IMR-90 (cell line): ENCODE measurements at regions not wholly inside any gene's neighbourhood (a gene's known extent, or its start where the extent isn't known, plus 50 kb on each side); places are given as distances from the start of the nearest gene placed in this dataset.

Experiments
- ATAC-seq: fragments of 200-7000 bp; cut with Tn5 transposase; 2 replicates; pipeline ENCODE4 v1.9.1; 2020; ENCODE audit warnings: low read depth, mild to moderate bottlenecking, moderate library complexity
- BruUV-seq: library from RNA; stranded (reverse); fragments of 400-500 nt; replicated peaks from 2 replicates; lab custom pipeline; 2021; lab: Mats Ljungman, UMichigan
- CTCF ChIA-PET: fragments of 300-600 bp; formaldehyde crosslinking; extraction: SDS; loops from one replicate; lab custom pipeline; 2021; ENCODE audit warnings: antibody characterized with exemption; lab: Yijun Ruan, JAX
- POLR2A ChIA-PET: fragments of 300-600 bp; sonication (Branson Sonifier 250); formaldehyde crosslinking; loops from one replicate; lab custom pipeline; 2022; ENCODE audit warnings: antibody characterized with exemption; ENCODE audit not compliant: unreplicated experiment; lab: Charles Lee
- DNase-seq: peaks from one replicate; pipeline ENCODE4 v3.0.0; 2013
- H2AFZ ChIP-seq: replicated peaks from 2 replicates; pipeline ENCODE3; 2013; ENCODE audit warnings: low read length, mild to moderate bottlenecking; ENCODE audit not compliant: poor library complexity
- H2AK5ac ChIP-seq: 2 replicates; pipeline ENCODE4 v1.6.1; 2013; ENCODE audit warnings: low read depth, low read length, inconsistent platforms
- H2AK9ac ChIP-seq: replicated peaks from 2 replicates; pipeline ENCODE3; 2013; ENCODE audit warnings: mild to moderate bottlenecking, low read depth, low read length, moderate library complexity; ENCODE audit not compliant: poor library complexity
- H2BK120ac ChIP-seq: 2 replicates; pipeline ENCODE4 v1.6.1; 2013; ENCODE audit warnings: low read depth, low read length, inconsistent platforms
- H2BK15ac ChIP-seq: 3 replicates; pipeline ENCODE4 v1.6.1; 2013; ENCODE audit warnings: low read depth, low read length, inconsistent platforms
- H2BK20ac ChIP-seq: 2 replicates; pipeline ENCODE4 v1.6.1; 2013; ENCODE audit warnings: low read depth, mild to moderate bottlenecking, inconsistent platforms, low read length, moderate library complexity
- H2BK5ac ChIP-seq: 2 replicates; pipeline ENCODE4 v1.6.1; 2013; ENCODE audit warnings: mild to moderate bottlenecking, low read depth, low read length, inconsistent platforms; ENCODE audit not compliant: poor library complexity, severe bottlenecking
- H3K14ac ChIP-seq: replicated peaks from 2 replicates; pipeline ENCODE4 v1.6.1; 2013; ENCODE audit warnings: low read depth, low read length, inconsistent platforms
- H3K18ac ChIP-seq: 2 replicates; pipeline ENCODE4 v1.6.1; 2013; ENCODE audit warnings: low read depth, low read length, control low read depth
- H3K23ac ChIP-seq: 2 replicates; pipeline ENCODE4 v1.6.1; 2013; ENCODE audit warnings: low read depth, low read length, inconsistent platforms
- H3K27ac ChIP-seq: 2 replicates; pipeline ENCODE4 v1.5.1; 2013; ENCODE audit warnings: mild to moderate bottlenecking, control low read depth, low read length; ENCODE audit not compliant: insufficient read depth
- H3K27me3 ChIP-seq: 2 replicates; pipeline ENCODE4 v1.6.1; 2013; ENCODE audit warnings: low read length; ENCODE audit not compliant: control insufficient read depth, insufficient read depth
- H3K36me3 ChIP-seq: 2 replicates; pipeline ENCODE4 v1.6.1; 2013; ENCODE audit warnings: low read length, mixed read lengths; ENCODE audit not compliant: control insufficient read depth, insufficient read depth
- H3K4ac ChIP-seq: 2 replicates; pipeline ENCODE4 v1.6.1; 2013; ENCODE audit warnings: low read depth, low read length, inconsistent platforms
- H3K4me1 ChIP-seq: 2 replicates; pipeline ENCODE4 v1.6.1; 2013; ENCODE audit warnings: low read length, mixed read lengths; ENCODE audit not compliant: control insufficient read depth, insufficient read depth
- H3K4me2 ChIP-seq: 2 replicates; pipeline ENCODE4 v1.6.1; 2013; ENCODE audit warnings: low read depth, mild to moderate bottlenecking, control low read depth, low read length, moderate library complexity
- H3K4me3 ChIP-seq: 2 replicates; pipeline ENCODE4 v1.5.1; 2013; ENCODE audit warnings: low read depth, mild to moderate bottlenecking, control low read depth, low read length, moderate library complexity; ENCODE audit not compliant: insufficient read depth
- H3K56ac ChIP-seq: 2 replicates; pipeline ENCODE4 v1.6.1; 2013; ENCODE audit warnings: low read length, inconsistent platforms; ENCODE audit not compliant: insufficient read depth; ENCODE audit errors: extremely low read depth
- H3K79me1 ChIP-seq, 2 experiments: 2 replicates each; pipeline ENCODE4 v1.6.1; 2013; ENCODE audit warnings: low read length in 2 of 2, inconsistent platforms in 1 of 2, low read depth in 1 of 2
- H3K9ac ChIP-seq: 2 replicates; pipeline ENCODE4 v1.6.1; 2013; ENCODE audit warnings: low read depth, low read length, control low read depth
- H3K9me1 ChIP-seq: 2 replicates; pipeline ENCODE4 v1.6.1; 2013; ENCODE audit warnings: low read length, inconsistent platforms; ENCODE audit not compliant: insufficient read depth
- H3K9me3 ChIP-seq: 2 replicates; pipeline ENCODE4 v1.6.1; 2013; ENCODE audit warnings: low read length; ENCODE audit not compliant: control insufficient read depth, insufficient read depth
- H4K20me1 ChIP-seq: 2 replicates; pipeline ENCODE4 v1.6.1; 2013; ENCODE audit warnings: low read length, inconsistent platforms; ENCODE audit not compliant: insufficient read depth
- H4K5ac ChIP-seq: 2 replicates; pipeline ENCODE4 v1.6.1; 2013; ENCODE audit warnings: mild to moderate bottlenecking, low read depth, low read length, control low read depth
- H4K8ac ChIP-seq, 2 experiments: 2 replicates each; pipeline ENCODE4 v1.6.1; 2013; ENCODE audit warnings: low read depth in 2 of 2, low read length in 2 of 2, control low read depth in 1 of 2, inconsistent platforms in 1 of 2
- H4K91ac ChIP-seq: 2 replicates; pipeline ENCODE4 v1.6.1; 2013; ENCODE audit warnings: low read depth, low read length, inconsistent platforms; ENCODE audit not compliant: insufficient read depth
- BHLHE40 ChIP-seq: fragments of 150-350 bp; IDR thresholded peaks from 2 replicates; pipeline ENCODE4 v1.6.1; 2016; ENCODE audit warnings: mild to moderate bottlenecking, low read depth, low read length
- CEBPB ChIP-seq: IDR thresholded peaks from 2 replicates; pipeline ENCODE4 v1.6.1; 2012; ENCODE audit warnings: low read depth, low read length, improper control_type of control experiment
- CHD1 ChIP-seq: IDR thresholded peaks from 2 replicates; pipeline ENCODE4 v1.6.1; 2012; ENCODE audit warnings: low read depth, low read length, improper control_type of control experiment
- CTCF ChIP-seq: conservative IDR thresholded peaks from 2 replicates; pipeline ENCODE4 v1.5.1; 2012; ENCODE audit warnings: mild to moderate bottlenecking, low read depth, low read length, improper control_type of control experiment
- ELK1 ChIP-seq: fragments of 150-350 bp; IDR thresholded peaks from 2 replicates; pipeline ENCODE4 v1.6.1; 2016; ENCODE audit warnings: low read depth, mild to moderate bottlenecking, low read length, moderate library complexity, borderline replicate concordance
- FOS ChIP-seq: fragments of 150-350 bp; IDR thresholded peaks from 2 replicates; pipeline ENCODE4 v1.6.1; 2016; ENCODE audit warnings: low read depth, low read length
- MAZ ChIP-seq: IDR thresholded peaks from 2 replicates; pipeline ENCODE4 v1.6.1; 2012; ENCODE audit warnings: low read depth, mild to moderate bottlenecking, low read length, improper control_type of control experiment, moderate library complexity, borderline replicate concordance
- MXI1 ChIP-seq: IDR thresholded peaks from 2 replicates; pipeline ENCODE4 v1.6.1; 2012; ENCODE audit warnings: low read depth, mild to moderate bottlenecking, low read length, moderate library complexity, borderline replicate concordance
- NFE2L2 ChIP-seq: fragments of 150-350 bp; IDR thresholded peaks from 2 replicates; pipeline ENCODE4 v1.6.1; 2016; ENCODE audit warnings: low read depth, mild to moderate bottlenecking, low read length
- POLR2A ChIP-seq: IDR thresholded peaks from 2 replicates; pipeline ENCODE4 v1.6.1; 2012; ENCODE audit warnings: mild to moderate bottlenecking, low read depth, low read length
- RAD21 ChIP-seq: IDR thresholded peaks from 2 replicates; pipeline ENCODE4 v1.6.1; 2012; ENCODE audit warnings: low read length, improper control_type of control experiment
- RCOR1 ChIP-seq: IDR thresholded peaks from 2 replicates; pipeline ENCODE4 v1.6.1; 2012; ENCODE audit warnings: mild to moderate bottlenecking, low read length, improper control_type of control experiment; ENCODE audit not compliant: insufficient replicate concordance
- RFX5 ChIP-seq: IDR thresholded peaks from 2 replicates; pipeline ENCODE4 v1.8.0; 2012; ENCODE audit warnings: low read depth, mild to moderate bottlenecking, low read length, moderate library complexity
- SMC3 ChIP-seq: fragments of 150-350 bp; IDR thresholded peaks from 2 replicates; pipeline ENCODE4 v1.6.1; 2016; ENCODE audit warnings: low read depth, mild to moderate bottlenecking, antibody characterized with exemption, low read length, moderate library complexity
- USF2 ChIP-seq: fragments of 150-350 bp; IDR thresholded peaks from 2 replicates; pipeline ENCODE4 v1.6.1; 2017; ENCODE audit warnings: mild to moderate bottlenecking, antibody characterized with exemption, low read length, low read depth
- WGBS, 2 experiments: methylation state at CpG; one replicate each; pipeline versions ENCODE4 v1.1.5 to v1.1.7; 2013; ENCODE audit warnings: missing lambda C conversion rate in 2 of 2; ENCODE audit not compliant: insufficient read length in 1 of 2; ENCODE audit errors: extremely low coverage in 2 of 2; 5-methylcytosine and 5-hydroxymethylcytosine counted together
- dilution Hi-C: fragments of 300-500 bp; cut with HindIII; formaldehyde crosslinking; loops from one replicate; pipeline ENCODE4 v1.14.3; 2018; ENCODE audit warnings: low sequenced_read_pairs; ENCODE audit not compliant: unreplicated experiment
- in situ Hi-C: fragments of 300-500 bp; cut with MboI; formaldehyde crosslinking; loops from 3 replicates; pipeline ENCODE4 v1.14.3; 2019; ENCODE audit warnings: low sequenced_read_pairs, inconsistent platforms, mixed read lengths
- intact Hi-C: fragments of 100-400 bp; cut with micrococcal nuclease; formaldehyde crosslinking; loops from 2 replicates; pipeline ENCODE4 v1.10.0; 2022

- in situ Hi-C loops: no loop called here
- Histone ChIP-seq H3K4ac (no peak overlapping the region), H2BK15ac (no peak overlapping the region), H2AK9ac (no peak overlapping the region), H3K23ac (no peak overlapping the region), H2BK5ac (no peak overlapping the region), H4K8ac (no peak overlapping the region), H3K18ac (no peak overlapping the region), H3K4me1 (no peaks in the 10 kb centered on the region), H3K9ac (no peak overlapping the region), H2BK20ac (no peak overlapping the region), H4K5ac (no peak overlapping the region), H3K56ac (no peak overlapping the region), H2AFZ (no peak overlapping the region), H3K27me3 (no peaks in the 10 kb centered on the region), H3K4me2 (no peak overlapping the region), H3K79me1 (no peaks in the 10 kb centered on the region), H2BK120ac (no peak overlapping the region), H3K9me1 (no peaks in the 10 kb centered on the region), H3K14ac (no peak overlapping the region), H3K9me3 (peaks cover 4% of the 10 kb centered on the region; the same call in 1 of the 2 replicates), H3K27ac (no peak overlapping the region), H2AK5ac (no peak overlapping the region), H3K36me3 (no peaks in the 10 kb centered on the region), H4K20me1 (no peaks in the 10 kb centered on the region), H3K4me3 (no peak overlapping the region), H4K91ac (no peak overlapping the region)
- no CpG with 5 or more reads among the region's 1 CpG for WGBS, 2 experiments
- DNase-seq (no peak), ATAC-seq (no peak)
- ChIA-PET CTCF (no interaction called here), POLR2A (no interaction called here)
- intact Hi-C loops: no loop called here
- TF ChIP-seq ELK1: no peak
- TF ChIP-seq MAZ: no peak
- no peak for TF ChIP-seq MXI1
- TF ChIP-seq NFE2L2: no peak
- no peak for TF ChIP-seq RCOR1
- no peak for TF ChIP-seq USF2
- TF ChIP-seq RAD21: no peak
- TF ChIP-seq BHLHE40: no peak
- TF ChIP-seq POLR2A: no peak
- TF ChIP-seq CTCF: no peak
- no peak for TF ChIP-seq SMC3
- no peak for TF ChIP-seq CEBPB
- TF ChIP-seq RFX5: no peak
- no peak for TF ChIP-seq CHD1
- no peak for TF ChIP-seq FOS
- BruUV-seq: no TSS peak
- dilution Hi-C loops: no loop called here
These were observed 1367.8 kb upstream of the IGFBP7 start for GRCh38 chr4:58477950-58478349.
